CD14-positive monocyte (primary cell): ENCODE measurements at regions not wholly inside any gene's neighbourhood (a gene's known extent, or its start where the extent isn't known, plus 50 kb on each side); places are given as distances from the start of the nearest gene placed in this dataset.

Experiments used
- DNase-seq, 3 donors: peaks; one replicate each; pipeline ENCODE4 v3.0.0-alpha.2; 2011 to 2022
- H2AFZ ChIP-seq: 2 replicates; pipeline ENCODE4 v1.6.0; 2012; ENCODE audit warnings: mild to moderate bottlenecking, low read depth, low read length, inconsistent platforms; ENCODE audit not compliant: insufficient read depth, poor library complexity, severe bottlenecking
- H3K27ac ChIP-seq, 2 donors: 1 replicate in 1 of 2; 2 replicates in 1 of 2; pipeline ENCODE4 v1.5.1; 2012 to 2013; ENCODE audit warnings: low read length in 2 of 2, control low read depth in 1 of 2, inconsistent platforms in 1 of 2, low read depth in 1 of 2, mild to moderate bottlenecking in 1 of 2
- H3K27me3 ChIP-seq, 2 donors: one replicate each; pipeline versions ENCODE4 v1.6.0 to v1.6.1; 2011 to 2013; ENCODE audit warnings: low read length in 2 of 2; ENCODE audit not compliant: control insufficient read depth in 2 of 2, insufficient read depth in 2 of 2
- H3K36me3 ChIP-seq, 2 donors: replicated peaks in 1 of 2; 1 replicate in 1 of 2; 2 replicates in 1 of 2; pipeline versions ENCODE4 v1.5.1 to v1.6.1; 2012 to 2013; ENCODE audit warnings: low read length in 2 of 2, control low read depth in 1 of 2, inconsistent platforms in 1 of 2, mild to moderate bottlenecking in 1 of 2; ENCODE audit not compliant: insufficient read depth in 2 of 2, control insufficient read depth in 1 of 2
- H3K4me1 ChIP-seq, 2 donors: 1 replicate in 1 of 2; 2 replicates in 1 of 2; pipeline versions ENCODE4 v1.5.1 to v1.6.1; 2012 to 2013; ENCODE audit warnings: low read length in 2 of 2, control low read depth in 1 of 2, inconsistent platforms in 1 of 2, mild to moderate bottlenecking in 1 of 2, moderate library complexity in 1 of 2; ENCODE audit not compliant: insufficient read depth in 2 of 2, control insufficient read depth in 1 of 2
- H3K4me2 ChIP-seq: replicated peaks from 2 replicates; pipeline ENCODE3; 2012; ENCODE audit warnings: low read length, moderate library complexity, mild to moderate bottlenecking; ENCODE audit not compliant: poor library complexity, severe bottlenecking; ENCODE audit errors: extremely low read depth
- H3K4me3 ChIP-seq, 3 experiments: fragments of 200-600 bp in 1 of 3; sonication (generic) in 1 of 3; replicated peaks in 1 of 3; 1 replicate in 2 of 3; 2 replicates in 1 of 3; pipeline ENCODE4 v1.5.1; 2011 to 2013; ENCODE audit warnings: low read length in 3 of 3, mild to moderate bottlenecking in 3 of 3, control low read depth in 2 of 3, low read depth in 2 of 3, inconsistent platforms in 1 of 3, moderate library complexity in 1 of 3
- H3K79me2 ChIP-seq: 2 replicates; pipeline ENCODE4 v1.6.0; 2012; ENCODE audit warnings: mild to moderate bottlenecking, control low read depth, inconsistent platforms, low read length, moderate library complexity; ENCODE audit not compliant: insufficient read depth
- H3K9ac ChIP-seq: 2 replicates; pipeline ENCODE4 v1.6.0; 2017; ENCODE audit warnings: low read length, mild to moderate bottlenecking; ENCODE audit not compliant: insufficient read depth, poor library complexity, severe bottlenecking
- H3K9me3 ChIP-seq, 2 donors: replicated peaks in 1 of 2; 1 replicate in 1 of 2; 2 replicates in 1 of 2; pipeline versions ENCODE4 v1.5.1 to v1.6.1; 2012 to 2013; ENCODE audit warnings: low read length in 2 of 2, control low read depth in 1 of 2; ENCODE audit not compliant: control insufficient read depth in 1 of 2, insufficient read depth in 1 of 2
- H4K20me1 ChIP-seq: 2 replicates; pipeline ENCODE4 v1.6.0; 2012; ENCODE audit warnings: mild to moderate bottlenecking, low read length, control low read depth, moderate library complexity; ENCODE audit not compliant: insufficient read depth
- H3K27ac Mint-ChIP-seq, 7 donors: one replicate each; pipeline ENCODE4 v1.8.0; 2020; ENCODE audit warnings: mild to moderate bottlenecking in 7 of 7, mixed read lengths in 7 of 7, moderate library complexity in 6 of 7, inconsistent platforms in 2 of 7
- H3K27me3 Mint-ChIP-seq, 3 donors: one replicate each; pipeline ENCODE4 v1.8.0; 2021 to 2022; ENCODE audit warnings: low read depth in 3 of 3, mild to moderate bottlenecking in 3 of 3, mixed read lengths in 3 of 3, moderate library complexity in 3 of 3, inconsistent platforms in 1 of 3
- H3K36me3 Mint-ChIP-seq, 2 donors: one replicate each; pipeline ENCODE4 v1.8.0; 2020; ENCODE audit warnings: mixed read lengths in 2 of 2, inconsistent platforms in 1 of 2, mild to moderate bottlenecking in 1 of 2
- H3K4me1 Mint-ChIP-seq: one replicate; pipeline ENCODE4 v1.8.0; 2020; ENCODE audit warnings: mild to moderate bottlenecking, mixed read lengths
- H3K4me3 Mint-ChIP-seq, 2 donors: one replicate each; pipeline ENCODE4 v1.8.0; 2020; ENCODE audit warnings: mild to moderate bottlenecking in 2 of 2, mixed read lengths in 2 of 2, moderate library complexity in 1 of 2
- H3K9me3 Mint-ChIP-seq, 7 donors: one replicate each; pipeline ENCODE4 v1.8.0; 2020 to 2022; ENCODE audit warnings: mixed read lengths in 7 of 7, mild to moderate bottlenecking in 6 of 7, moderate library complexity in 6 of 7, inconsistent platforms in 2 of 7
- CTCF ChIP-seq: fragments of 200-600 bp; IDR thresholded peaks from one replicate; pipeline ENCODE4 v1.8.0; 2022; ENCODE audit warnings: antibody characterized with exemption, mild to moderate bottlenecking
- WGBS: methylation state at CpG from one replicate; pipeline ENCODE4 v1.1.5; 2013; ENCODE audit warnings: missing lambda C conversion rate; ENCODE audit not compliant: insufficient coverage; 5-methylcytosine and 5-hydroxymethylcytosine counted together
- intact Hi-C, 2 donors: fragments of 100-400 bp; cut with micrococcal nuclease; formaldehyde crosslinking; loops; one replicate each; pipeline versions ENCODE4 v1.15.0 to v1.15.1; 2023

GRCh38 chr15:61376961-61377360, 147.9 kb upstream of the RORA start:
- no peak for DNase-seq
- Histone ChIP-seq H2AFZ (no peak overlapping the region), H3K79me2 (no peaks in the 10 kb centered on the region), H3K4me2 (no peak overlapping the region), H3K9ac (no peak overlapping the region), H3K9me3 (peaks cover 5 to 9% of the 10 kb centered on the region in 2 donors), H3K27ac (no peak overlapping the region), H3K27me3 (no peaks in the 10 kb centered on the region), H4K20me1 (no peaks in the 10 kb centered on the region), H3K4me1 (no peaks in the 10 kb centered on the region), H3K4me3 (no peak overlapping the region), H3K36me3 (no peaks in the 10 kb centered on the region)
- Mint-ChIP-seq H3K27ac (no peak overlapping the region), H3K9me3 (peaks cover 3 to 14% (median 10%) of the 10 kb centered on the region in 7 donors), H3K4me3 (no peak overlapping the region), H3K4me1 (no peaks in the 10 kb centered on the region), H3K36me3 (no peaks in the 10 kb centered on the region), H3K27me3 (peaks cover 0 to 3% (median 0%) of the 10 kb centered on the region in 3 donors)
- intact Hi-C loops = no loop called here
- TF ChIP-seq CTCF = no peak
- WGBS = no CpG with 5 or more reads among the region's 2 CpGs

GRCh38 chr15:61376516-61376915, 147.4 kb upstream of the RORA start:
- Mint-ChIP-seq H3K27me3 (peaks cover 0 to 3% (median 0%) of the 10 kb centered on the region in 3 donors), H3K4me3 (no peak overlapping the region), H3K4me1 (no peaks in the 10 kb centered on the region), H3K9me3 (peaks cover 3 to 14% (median 10%) of the 10 kb centered on the region in 7 donors), H3K36me3 (no peaks in the 10 kb centered on the region), H3K27ac (no peak overlapping the region)
- no peak for TF ChIP-seq CTCF
- Histone ChIP-seq H3K4me2 (no peak overlapping the region), H3K27me3 (no peaks in the 10 kb centered on the region), H3K9ac (no peak overlapping the region), H3K36me3 (no peaks in the 10 kb centered on the region), H3K4me3 (no peak overlapping the region), H3K9me3 (peaks cover 5 to 9% of the 10 kb centered on the region in 2 donors), H4K20me1 (no peaks in the 10 kb centered on the region), H3K79me2 (no peaks in the 10 kb centered on the region), H3K27ac (no peak overlapping the region), H2AFZ (no peak overlapping the region), H3K4me1 (no peaks in the 10 kb centered on the region)
- intact Hi-C loops = no loop called here
- 100% methylated on average over 1 of the region's 3 CpGs for WGBS
- no peak for DNase-seq
